SK-N-SH treated with all-trans-retinoic acid at 6 μM for 48 hours (cell line): ENCODE measurements at regions not wholly inside any gene's neighbourhood (a gene's known extent, or its start where the extent isn't known, plus 50 kb on each side); places are given as distances from the start of the nearest gene placed in this dataset.

Experiments
- ESRRG ChIP-seq: fragments of 250-450 bp; sonication (Bioruptor Pico); IDR thresholded peaks from 2 replicates; pipeline ENCODE4 v1.6.1; 2021; ENCODE audit warnings: mild to moderate bottlenecking
- RARB ChIP-seq: fragments of 250-450 bp; sonication (Bioruptor Pico); IDR thresholded peaks from 2 replicates; pipeline ENCODE4 v1.8.0; 2021; ENCODE audit warnings: mild to moderate bottlenecking, moderate library complexity
- TSHZ2 ChIP-seq: fragments of 250-450 bp; sonication (Bioruptor Pico); IDR thresholded peaks from 2 replicates; pipeline ENCODE4 v1.5.0; 2020; ENCODE audit warnings: mild to moderate bottlenecking, moderate library complexity

GRCh38 chr9:107994648-107995047, 505.1 kb upstream of the KLF4 start:
- no peak for TF ChIP-seq RARB (CRISPR knock-in tag)
- no peak for TF ChIP-seq ESRRG (CRISPR knock-in tag)
- TF ChIP-seq TSHZ2 (CRISPR knock-in tag), result no peak
